WTC11 (cell line): ENCODE measurements at regions not wholly inside any gene's neighbourhood (a gene's known extent, or its start where the extent isn't known, plus 50 kb on each side); places are given as distances from the start of the nearest gene placed in this dataset.

Experiments used
- ATAC-seq: fragments of 200-7000 bp; cut with Tn5 transposase; 2 replicates; pipeline ENCODE4 v1.10.0; 2021; ENCODE audit warnings: mild to moderate bottlenecking, moderate library complexity
- CTCF ChIA-PET: fragments of 300-600 bp; sonication (Branson Sonifier 250); formaldehyde crosslinking; loops from one replicate; lab custom pipeline; 2021; ENCODE audit warnings: antibody characterized with exemption; lab: Charles Lee
- POLR2A ChIA-PET: fragments of 350-600 bp; sonication (Branson Sonifier 250); formaldehyde crosslinking; loops from one replicate; lab custom pipeline; 2021; ENCODE audit warnings: antibody characterized with exemption; lab: Charles Lee
- DNase-seq: peaks from one replicate; pipeline ENCODE4 v3.0.0; 2021; ENCODE audit warnings: low spot score
- H3K27ac Mint-ChIP-seq: 2 replicates; pipeline ENCODE4 v1.8.0; 2021; ENCODE audit warnings: mixed read lengths
- H3K27me3 Mint-ChIP-seq: 2 replicates; pipeline ENCODE4 v1.8.0; 2021; ENCODE audit warnings: low read depth, mild to moderate bottlenecking, moderate library complexity, mixed read lengths
- H3K36me3 Mint-ChIP-seq: 2 replicates; pipeline ENCODE4 v1.8.0; 2021; ENCODE audit warnings: mixed read lengths
- H3K4me1 Mint-ChIP-seq: 2 replicates; pipeline ENCODE4 v1.8.0; 2022; ENCODE audit warnings: mixed read lengths
- H3K4me3 Mint-ChIP-seq: 2 replicates; pipeline ENCODE4 v1.8.0; 2021; ENCODE audit warnings: mild to moderate bottlenecking, moderate library complexity, mixed read lengths
- H3K9me3 Mint-ChIP-seq: 2 replicates; pipeline ENCODE4 v1.8.0; 2021; ENCODE audit warnings: mixed read lengths
- AFF4 ChIP-seq: sonication (generic); formaldehyde crosslinking; IDR thresholded peaks from 2 replicates; pipeline ENCODE4 v1.8.1; 2023; ENCODE audit warnings: mild to moderate bottlenecking, missing genetic modification reagents, borderline replicate concordance
- ATF1 ChIP-seq: sonication (generic); formaldehyde crosslinking; IDR thresholded peaks from 2 replicates; pipeline ENCODE4 v1.8.1; 2023; ENCODE audit warnings: mild to moderate bottlenecking, moderate library complexity, missing genetic modification reagents
- ATF3 ChIP-seq: sonication (generic); formaldehyde crosslinking; conservative IDR thresholded peaks from 2 replicates; pipeline ENCODE4 v1.8.1; 2022; ENCODE audit warnings: mild to moderate bottlenecking, missing genetic modification reagents
- E2F4 ChIP-seq: sonication (generic); formaldehyde crosslinking; IDR thresholded peaks from 2 replicates; pipeline ENCODE4 v1.8.1; 2022; ENCODE audit warnings: low read depth, mild to moderate bottlenecking, moderate library complexity, missing genetic modification reagents, borderline replicate concordance
- ERG ChIP-seq: fragments of 250-450 bp; sonication (Bioruptor Pico); IDR thresholded peaks from 2 replicates; pipeline ENCODE4 v1.8.0; 2021; ENCODE audit warnings: mild to moderate bottlenecking
- GRHL2 ChIP-seq: fragments of 250-450 bp; sonication (Bioruptor Pico); IDR thresholded peaks from 2 replicates; pipeline ENCODE4 v1.8.0; 2022; ENCODE audit warnings: mild to moderate bottlenecking, moderate library complexity; ENCODE audit not compliant: insufficient replicate concordance, severe bottlenecking
- MLX ChIP-seq: sonication (generic); formaldehyde crosslinking; IDR thresholded peaks from 2 replicates; pipeline ENCODE4 v1.8.1; 2023; ENCODE audit warnings: mild to moderate bottlenecking, missing genetic modification reagents, moderate library complexity
- MXD4 ChIP-seq: fragments of 250-450 bp; sonication (Bioruptor Pico); IDR thresholded peaks from 2 replicates; pipeline ENCODE4 v1.8.0; 2021; ENCODE audit warnings: mild to moderate bottlenecking, moderate library complexity, borderline replicate concordance
- NFE2L1 ChIP-seq: sonication (generic); formaldehyde crosslinking; IDR thresholded peaks from 2 replicates; pipeline ENCODE4 v1.8.1; 2023; ENCODE audit warnings: missing genetic modification reagents
- RORB ChIP-seq: fragments of 250-450 bp; sonication (Bioruptor Pico); IDR thresholded peaks from 2 replicates; pipeline ENCODE4 v1.9.0; 2021; ENCODE audit warnings: mild to moderate bottlenecking
- STAT6 ChIP-seq: sonication (generic); formaldehyde crosslinking; conservative IDR thresholded peaks from 2 replicates; pipeline ENCODE4 v1.8.1; 2023; ENCODE audit warnings: mild to moderate bottlenecking, low read depth, missing genetic modification reagents, moderate library complexity
- TEAD4 ChIP-seq: sonication (generic); formaldehyde crosslinking; IDR thresholded peaks from 2 replicates; pipeline ENCODE4 v1.8.0; 2022; ENCODE audit warnings: mild to moderate bottlenecking, missing genetic modification reagents
- ZBTB43 ChIP-seq: sonication (generic); formaldehyde crosslinking; IDR thresholded peaks from 2 replicates; pipeline ENCODE4 v1.8.1; 2023; ENCODE audit warnings: mild to moderate bottlenecking, missing genetic modification reagents
- ZNF396 ChIP-seq: fragments of 250-450 bp; sonication (Bioruptor Pico); IDR thresholded peaks from 2 replicates; pipeline ENCODE4 v1.8.0; 2021; ENCODE audit warnings: mild to moderate bottlenecking, moderate library complexity, borderline replicate concordance
- ZNF416 ChIP-seq: fragments of 250-450 bp; sonication (Bioruptor Pico); IDR thresholded peaks from 2 replicates; pipeline ENCODE4 v1.9.0; 2021; ENCODE audit warnings: mild to moderate bottlenecking, inconsistent platforms
- ZNF425 ChIP-seq: fragments of 250-450 bp; sonication (Bioruptor Pico); conservative IDR thresholded peaks from 2 replicates; pipeline ENCODE4 v1.9.0; 2021; ENCODE audit warnings: mild to moderate bottlenecking
- ZNF671 ChIP-seq: fragments of 250-450 bp; sonication (Bioruptor Pico); IDR thresholded peaks from 2 replicates; pipeline ENCODE4 v1.8.0; 2021; ENCODE audit warnings: mild to moderate bottlenecking

GRCh38 chr3:152780553-152780952 lies 54.4 kb upstream of the P2RY1 start:
- DNase-seq (no peak), ATAC-seq (no peak)
- H3K9me3 Mint-ChIP-seq = peaks cover 14% of the 10 kb centered on the region
- H3K27ac Mint-ChIP-seq = no peak overlapping the region
- no peak overlapping the region for H3K4me3 Mint-ChIP-seq
- H3K4me1 Mint-ChIP-seq = peaks cover 10% of the 10 kb centered on the region
- no peaks in the 10 kb centered on the region for H3K27me3 Mint-ChIP-seq
- CTCF ChIA-PET = no interaction called here
- H3K36me3 Mint-ChIP-seq = peaks cover 11% of the 10 kb centered on the region
- POLR2A ChIA-PET = no interaction called here
- TF ChIP-seq ZBTB43 = no peak
- no peak for TF ChIP-seq ATF1 (CRISPR knock-in tag)
- TF ChIP-seq AFF4 (CRISPR knock-in tag) = no peak
- no peak for TF ChIP-seq ERG (CRISPR knock-in tag)
- no peak for TF ChIP-seq ZNF671 (CRISPR knock-in tag)
- no peak for TF ChIP-seq TEAD4 (CRISPR knock-in tag)
- no peak for TF ChIP-seq RORB (CRISPR knock-in tag)
- no peak for TF ChIP-seq MLX (CRISPR knock-in tag)
- no peak for TF ChIP-seq ZNF425 (CRISPR knock-in tag)
- TF ChIP-seq STAT6 (CRISPR knock-in tag) = no peak
- TF ChIP-seq NFE2L1 = no peak
- TF ChIP-seq ZNF396 (CRISPR knock-in tag) = no peak
- TF ChIP-seq GRHL2 (CRISPR knock-in tag) = no peak
- TF ChIP-seq E2F4 (CRISPR knock-in tag) = no peak
- no peak for TF ChIP-seq ZNF416 (CRISPR knock-in tag)
- no peak for TF ChIP-seq MXD4 (CRISPR knock-in tag)
- no peak for TF ChIP-seq ATF3 (CRISPR knock-in tag)
- TF ChIP-seq, all 79 proteins: peak for 0
